ENCODE measurements at regions not wholly inside any gene's neighbourhood (a gene's known extent, or its start where the extent isn't known, plus 50 kb on each side); places are given as distances from the start of the nearest gene placed in this dataset.
"Not testable (repeated sequence)": the region's sequence is repeated elsewhere in the genome, so short reads cannot be mapped to it uniquely, and the experiment has no call there.

DNA sequence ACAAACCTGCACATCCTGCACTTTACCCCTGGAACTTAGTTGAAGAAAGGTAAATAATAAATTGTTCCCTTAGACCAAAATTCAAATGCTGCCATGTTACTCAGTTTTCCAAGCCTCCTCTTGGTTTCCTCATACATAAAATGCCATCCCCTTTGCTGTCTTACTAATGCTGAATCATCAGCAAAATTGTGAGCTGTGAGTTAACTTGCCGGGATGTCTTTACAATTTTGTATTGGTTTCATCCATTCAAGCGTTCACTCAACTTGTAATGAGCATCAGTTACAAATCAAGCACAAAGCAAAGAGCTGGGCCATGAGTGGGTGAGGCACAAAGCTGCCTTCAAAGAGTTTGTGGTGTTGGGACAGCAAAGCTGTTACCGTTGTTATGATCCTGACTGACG is 395.8 kb upstream of the ZMIZ1 start:
- intact Hi-C loops (cut with micrococcal nuclease) = no loop called here
- TF ChIP-seq, protein P1, sequence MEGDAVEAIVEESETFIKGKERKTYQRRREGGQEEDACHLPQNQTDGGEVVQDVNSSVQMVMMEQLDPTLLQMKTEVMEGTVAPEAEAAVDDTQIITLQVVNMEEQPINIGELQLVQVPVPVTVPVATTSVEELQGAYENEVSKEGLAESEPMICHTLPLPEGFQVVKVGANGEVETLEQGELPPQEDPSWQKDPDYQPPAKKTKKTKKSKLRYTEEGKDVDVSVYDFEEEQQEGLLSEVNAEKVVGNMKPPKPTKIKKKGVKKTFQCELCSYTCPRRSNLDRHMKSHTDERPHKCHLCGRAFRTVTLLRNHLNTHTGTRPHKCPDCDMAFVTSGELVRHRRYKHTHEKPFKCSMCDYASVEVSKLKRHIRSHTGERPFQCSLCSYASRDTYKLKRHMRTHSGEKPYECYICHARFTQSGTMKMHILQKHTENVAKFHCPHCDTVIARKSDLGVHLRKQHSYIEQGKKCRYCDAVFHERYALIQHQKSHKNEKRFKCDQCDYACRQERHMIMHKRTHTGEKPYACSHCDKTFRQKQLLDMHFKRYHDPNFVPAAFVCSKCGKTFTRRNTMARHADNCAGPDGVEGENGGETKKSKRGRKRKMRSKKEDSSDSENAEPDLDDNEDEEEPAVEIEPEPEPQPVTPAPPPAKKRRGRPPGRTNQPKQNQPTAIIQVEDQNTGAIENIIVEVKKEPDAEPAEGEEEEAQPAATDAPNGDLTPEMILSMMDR (IDR thresholded peaks at IDR 0.05; ENCODE audit: borderline replicate concordance) = no peak
- Histone ChIP-seq H3K4me3 (no peak overlapping the region), H3K27me3 (ENCODE audit: low read depth) (no peaks in the 10 kb centered on the region), H3K4me1 (no peaks in the 10 kb centered on the region), H3K36me3 (no peaks in the 10 kb centered on the region), H3K9me3 (replicated peaks) (peaks cover 9% of the 10 kb centered on the region), H3K27ac (replicated peaks) (no peak overlapping the region)
- no peak for DNase-seq

- H3K36me3 ChIP-seq; H3K9me3 ChIP-seq (replicated peaks); H3K4me1 ChIP-seq; intact Hi-C loops (cut with micrococcal nuclease); DNase-seq; H3K27ac ChIP-seq (replicated peaks); H3K4me3 ChIP-seq; H3K27me3 ChIP-seq (ENCODE audit: low read depth): not testable (repeated sequence)
These were observed 387.6 kb upstream of the ZMIZ1 start for GRCh38 chr10:78681141-78681540.

DNA sequence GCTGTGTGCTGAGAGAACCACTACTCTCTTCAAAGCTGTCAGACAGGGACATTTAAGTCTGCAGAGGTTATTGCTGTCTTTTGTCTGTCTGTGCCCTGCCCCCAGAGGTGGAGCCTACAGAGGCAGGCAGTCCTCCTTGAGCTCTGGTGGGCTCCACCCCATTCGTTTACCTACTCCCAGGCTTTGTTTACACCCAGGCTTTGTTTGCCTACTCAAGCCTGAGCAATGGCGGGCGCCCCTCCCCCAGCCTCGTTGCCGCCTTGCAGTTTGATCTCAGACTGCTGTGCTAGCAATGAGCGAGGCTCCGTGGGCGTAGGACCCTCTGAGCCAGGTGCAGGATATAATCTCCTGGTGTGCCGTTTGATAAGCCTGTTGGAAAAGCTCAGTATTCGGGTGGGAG is 386.8 kb upstream of the ZMIZ1 start:
- H3K36me3 ChIP-seq; intact Hi-C loops (cut with micrococcal nuclease); H3K4me1 ChIP-seq; H3K27ac ChIP-seq (replicated peaks); H3K9me3 ChIP-seq (replicated peaks); DNase-seq; H3K4me3 ChIP-seq; H3K27me3 ChIP-seq (ENCODE audit: low read depth): not testable (repeated sequence)

GRCh38 chr10:78684947-78685346 is 383.8 kb upstream of the ZMIZ1 start:
- Histone ChIP-seq H3K27ac (replicated peaks) (no peak overlapping the region), H3K9me3 (replicated peaks) (peaks cover 5% of the 10 kb centered on the region), H3K4me3 (no peak overlapping the region), H3K36me3 (no peaks in the 10 kb centered on the region), H3K27me3 (ENCODE audit: low read depth) (peaks cover 5% of the 10 kb centered on the region), H3K4me1 (peaks cover 10% of the 10 kb centered on the region)
- intact Hi-C loops (cut with micrococcal nuclease) = no loop called here
- TF ChIP-seq, protein P1 (IDR thresholded peaks at IDR 0.05; ENCODE audit: borderline replicate concordance) = no peak
- no peak for DNase-seq

DNA sequence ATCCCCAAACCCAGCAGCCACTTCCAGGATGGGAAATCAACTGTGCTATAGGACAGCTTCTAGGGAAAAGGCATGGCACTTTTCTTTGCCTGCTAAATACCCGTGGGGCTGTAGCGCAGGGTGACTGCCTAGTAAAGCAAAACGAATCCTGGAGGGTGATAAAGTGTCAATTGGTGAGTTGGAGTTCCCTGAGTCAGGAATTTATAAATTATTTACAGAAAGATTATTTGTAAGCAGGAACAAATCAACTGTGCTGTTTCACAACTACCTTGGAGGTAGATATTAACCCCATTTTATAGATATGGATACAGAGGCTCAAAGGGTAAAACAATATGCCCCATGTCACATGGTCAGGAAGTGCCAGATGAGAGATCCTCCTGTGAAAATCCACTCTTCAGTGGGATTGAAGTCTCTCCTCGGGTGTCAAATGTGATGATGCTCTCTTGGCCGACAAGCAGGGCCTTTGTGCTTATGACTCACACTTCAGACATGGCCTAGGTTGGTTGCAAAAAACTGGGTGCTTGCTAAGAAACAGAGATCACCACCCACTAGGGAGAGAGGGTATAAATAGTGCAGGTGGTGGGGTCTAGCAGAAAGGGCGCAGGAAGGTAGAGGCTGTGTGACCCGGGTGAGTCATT is 383.2 kb upstream of the ZMIZ1 start:
- intact Hi-C loops (cut with micrococcal nuclease) = no loop called here
- no peak for DNase-seq
- H3K27me3 ChIP-seq (ENCODE audit: low read depth) = peaks cover 5% of the 10 kb centered on the region
- no peak overlapping the region for H3K27ac ChIP-seq (replicated peaks)
- no peak overlapping the region for H3K4me3 ChIP-seq
- TF ChIP-seq, protein P1 (IDR thresholded peaks at IDR 0.05; ENCODE audit: borderline replicate concordance) = no peak
- H3K4me1 ChIP-seq = peaks cover 10% of the 10 kb centered on the region
- no peaks in the 10 kb centered on the region for H3K36me3 ChIP-seq
- H3K9me3 ChIP-seq (replicated peaks) = no peaks in the 10 kb centered on the region

- Histone ChIP-seq H3K27me3 (ENCODE audit: low read depth) (peaks cover 5% of the 10 kb centered on the region), H3K36me3 (no peaks in the 10 kb centered on the region), H3K27ac (replicated peaks) (no peak overlapping the region), H3K4me3 (no peak overlapping the region), H3K9me3 (replicated peaks) (no peaks in the 10 kb centered on the region), H3K4me1 (peaks cover 10% of the 10 kb centered on the region)
- TF ChIP-seq, protein P1 (IDR thresholded peaks at IDR 0.05; ENCODE audit: borderline replicate concordance) = no peak
- intact Hi-C loops (cut with micrococcal nuclease) = no loop called here
- no peak for DNase-seq
These were observed 382.2 kb upstream of the ZMIZ1 start for GRCh38 chr10:78686444-78687060.
